Left ventricle myocardium superior (tissue), 1 donor: ENCODE measurements at regions not wholly inside any gene's neighbourhood (a gene's known extent, or its start where the extent isn't known, plus 50 kb on each side); places are given as distances from the start of the nearest gene placed in this dataset.

Source experiments
- ATAC-seq: fragments of 200-7000 bp; cut with Tn5 transposase; one replicate; pipeline ENCODE4 v1.9.1; 2020; ENCODE audit warnings: mild to moderate bottlenecking, moderate library complexity
- DNase-seq: peaks from one replicate; pipeline ENCODE4 v3.0.0-alpha.2; 2020
- intact Hi-C: fragments of 100-400 bp; cut with micrococcal nuclease; formaldehyde crosslinking; loops from one replicate; pipeline ENCODE4 v1.11.0; 2022
- donor health status: DM: no; HTN: yes; CAD: no; lungs with severe emphysema.

DNA sequence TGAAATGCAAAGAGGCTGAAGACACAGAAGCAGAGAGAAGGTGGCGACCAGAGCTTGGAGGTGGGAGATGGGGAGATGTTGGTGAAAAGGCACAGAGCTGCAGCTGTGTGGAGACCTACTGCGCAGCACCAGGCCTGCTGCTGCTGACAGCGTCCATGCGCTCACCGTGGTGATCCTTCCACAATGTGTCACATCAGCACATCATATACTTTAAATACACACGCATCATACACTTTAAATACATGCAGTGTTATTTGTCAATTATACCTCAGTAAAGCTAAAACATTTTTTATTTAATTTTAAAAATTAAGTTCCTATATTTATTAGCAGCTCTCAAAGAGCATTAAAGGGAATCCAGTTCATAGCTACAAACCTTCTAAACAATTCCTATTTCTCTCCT lies 200.9 kb downstream of the TTLL2 start:
- ATAC-seq (no peak), DNase-seq (no peak)
- intact Hi-C loops: no loop called here

GRCh38 chr6:167526465-167527368 lies 201.8 kb downstream of the TTLL2 start:
- ATAC-seq: no peak
- intact Hi-C loops: no loop called here
- DNase-seq: no peak

DNA sequence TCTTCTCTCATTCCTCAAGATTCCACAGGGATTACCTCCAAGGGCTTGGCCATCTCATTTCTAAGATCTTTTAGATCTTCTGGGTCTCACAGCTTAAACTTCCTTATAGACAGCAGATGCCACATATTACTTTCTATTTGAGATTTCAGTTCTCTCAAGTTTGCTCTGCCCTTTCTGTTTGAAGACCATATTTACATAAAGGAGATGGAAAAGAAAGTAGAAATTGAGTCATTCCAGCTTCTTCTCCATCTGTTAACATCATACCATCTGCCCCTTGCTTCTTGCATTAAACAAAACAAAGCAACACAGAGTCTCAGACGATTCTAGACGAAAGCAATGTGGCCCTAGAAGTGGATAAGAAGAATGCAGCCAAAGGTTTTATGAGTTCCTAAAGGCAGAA lies 203.4 kb downstream of the TTLL2 start:
- DNase-seq (no peak), ATAC-seq (no peak)
- intact Hi-C loops: no loop called here

- no peak for DNase-seq
- ATAC-seq: no peak
- intact Hi-C loops: no loop called here
Measured at GRCh38 chr6:167528976-167529375, 204.1 kb downstream of the TTLL2 start.

GRCh38 chr6:167529444-167530335 lies 204.8 kb downstream of the TTLL2 start:
- DNase-seq (no peak), ATAC-seq (no peak)
- intact Hi-C loops: no loop called here

- ATAC-seq: no peak
- intact Hi-C loops: no loop called here
- no peak for DNase-seq
Measured at GRCh38 chr6:167530951-167531350, 206.1 kb downstream of the TTLL2 start.

- no peak for ATAC-seq
- no peak for DNase-seq
- intact Hi-C loops: no loop called here
Measured at GRCh38 chr6:167532410-167533288, 207.8 kb downstream of the TTLL2 start.

DNA sequence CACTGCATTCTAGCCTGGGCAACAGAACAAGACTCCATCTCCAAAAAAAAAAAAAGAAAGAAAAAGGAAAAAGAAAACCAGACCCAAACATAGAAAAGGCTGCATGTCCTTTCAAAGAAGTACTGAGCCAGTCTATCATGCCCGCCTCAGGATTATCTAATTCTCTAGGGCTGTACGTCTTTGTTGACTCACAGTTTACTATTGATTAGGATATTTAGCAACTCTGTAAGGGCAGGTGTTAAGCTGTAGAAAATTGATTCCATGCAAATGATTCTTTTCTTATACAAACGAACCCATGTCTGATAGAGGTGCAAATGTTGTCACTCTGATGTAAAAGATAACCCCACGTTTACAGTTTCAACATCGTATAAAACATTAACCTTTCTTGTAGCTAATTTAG lies 209.0 kb downstream of the TTLL2 start:
- no peak for DNase-seq
- intact Hi-C loops: no loop called here
- ATAC-seq: no peak

DNA sequence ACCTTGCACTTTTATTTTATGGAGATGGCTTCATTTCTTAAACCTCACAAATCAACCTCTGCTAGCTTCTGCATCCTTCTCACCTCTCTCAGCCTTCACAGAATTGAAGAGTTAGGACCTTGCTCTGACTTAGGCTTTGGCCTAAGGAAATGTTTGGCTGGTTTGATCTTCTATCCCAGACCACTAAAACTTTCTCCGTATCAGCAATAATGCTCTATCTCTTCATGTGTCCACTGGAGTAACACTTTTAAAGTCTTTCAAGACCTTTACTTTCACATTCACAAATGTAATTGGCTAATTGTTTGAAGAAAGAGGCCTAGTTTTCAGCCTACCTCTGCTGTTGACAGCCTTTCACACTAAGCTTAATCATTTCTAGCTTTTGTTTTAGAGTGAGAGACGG lies 212.9 kb downstream of the TTLL2 start:
- DNase-seq: no peak
- no peak for ATAC-seq
- intact Hi-C loops: no loop called here

GRCh38 chr6:167538746-167539145 lies 213.9 kb downstream of the TTLL2 start:
- DNase-seq: no peak
- intact Hi-C loops: no loop called here
- ATAC-seq: no peak

DNA sequence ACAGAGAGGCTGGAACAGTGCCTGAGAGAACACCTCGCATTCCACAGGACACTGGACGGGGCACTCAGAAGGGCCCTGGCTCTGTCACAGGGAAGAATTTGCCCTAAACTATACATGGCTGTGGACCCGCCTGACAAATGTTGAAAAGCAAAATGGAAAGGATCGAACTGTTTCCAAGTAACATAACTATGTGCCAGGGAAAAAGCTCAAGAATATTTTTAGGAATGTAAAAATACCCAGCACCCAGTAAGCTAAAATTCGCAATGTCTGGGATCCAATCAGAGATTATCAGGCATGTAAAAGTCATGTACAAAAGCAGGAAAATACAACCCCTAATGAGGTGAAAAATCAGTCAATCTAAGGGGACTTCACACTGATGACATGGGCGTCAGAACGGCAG lies 215.9 kb downstream of the TTLL2 start:
- ATAC-seq (no peak), DNase-seq (no peak)
- intact Hi-C loops: no loop called here

DNA sequence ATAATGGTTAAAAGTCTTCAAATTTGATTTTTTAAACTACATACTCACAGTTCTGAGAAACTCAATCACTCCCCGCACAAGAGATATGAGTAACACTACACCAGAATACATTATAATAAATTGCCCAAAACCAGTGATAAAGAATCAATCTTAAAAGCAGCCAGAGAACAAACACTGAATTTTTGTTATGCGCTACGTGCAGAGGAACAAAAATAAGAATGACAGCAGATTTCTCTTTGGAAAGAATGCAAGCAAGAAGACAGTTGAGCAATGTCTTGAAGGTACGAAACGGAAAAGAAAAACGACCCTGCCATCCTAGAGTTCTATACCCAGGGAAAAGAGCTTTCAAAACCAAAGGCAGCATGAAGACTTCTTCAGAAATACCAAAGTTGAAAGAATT lies 216.7 kb downstream of the TTLL2 start:
- no peak for ATAC-seq
- intact Hi-C loops: no loop called here
- no peak for DNase-seq

DNA sequence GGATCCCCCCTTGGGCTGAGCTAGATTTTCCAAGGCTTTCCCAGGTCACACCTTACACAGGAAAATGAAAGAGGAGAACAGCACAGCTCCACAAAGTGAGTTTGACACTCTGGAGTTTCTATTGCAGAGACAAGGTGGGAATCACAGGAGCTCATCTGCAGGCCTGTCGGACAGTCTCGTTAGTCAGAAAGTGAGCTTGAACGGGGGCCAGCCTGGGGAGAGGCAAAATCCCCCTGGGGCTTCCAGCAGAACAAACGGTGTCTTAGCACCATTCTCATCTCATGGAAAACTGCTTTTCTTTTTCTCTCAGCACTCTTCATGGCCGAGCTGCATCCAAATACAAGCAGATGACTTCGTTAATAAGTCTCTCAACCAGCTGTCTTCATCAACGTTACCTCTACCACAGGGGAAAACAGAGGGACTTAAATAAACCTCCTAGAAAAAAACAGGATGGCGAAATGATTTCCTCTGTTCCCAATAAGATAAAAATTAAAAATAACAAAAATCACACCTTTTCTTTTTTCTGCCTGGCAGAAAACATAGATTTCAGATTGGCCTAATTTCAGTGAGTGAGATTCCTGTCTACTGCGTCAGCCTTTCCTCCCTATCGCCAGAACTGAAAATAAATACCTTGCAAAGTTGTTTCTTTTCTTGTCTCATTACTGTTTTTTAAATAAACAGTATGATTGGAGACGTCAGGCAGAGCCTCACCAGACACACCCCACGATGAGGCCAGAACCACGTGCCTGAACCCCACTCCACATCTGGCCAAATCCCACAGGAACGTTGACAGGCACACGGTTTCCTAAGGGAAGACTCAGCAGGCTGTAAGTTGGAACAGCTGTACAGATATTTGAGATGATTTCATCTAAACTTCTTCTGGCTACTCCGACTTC lies 219.0 kb downstream of the TTLL2 start:
- intact Hi-C loops: no loop called here
- ATAC-seq: peak; percentile 91
- DNase-seq: peak; percentile 65

DNA sequence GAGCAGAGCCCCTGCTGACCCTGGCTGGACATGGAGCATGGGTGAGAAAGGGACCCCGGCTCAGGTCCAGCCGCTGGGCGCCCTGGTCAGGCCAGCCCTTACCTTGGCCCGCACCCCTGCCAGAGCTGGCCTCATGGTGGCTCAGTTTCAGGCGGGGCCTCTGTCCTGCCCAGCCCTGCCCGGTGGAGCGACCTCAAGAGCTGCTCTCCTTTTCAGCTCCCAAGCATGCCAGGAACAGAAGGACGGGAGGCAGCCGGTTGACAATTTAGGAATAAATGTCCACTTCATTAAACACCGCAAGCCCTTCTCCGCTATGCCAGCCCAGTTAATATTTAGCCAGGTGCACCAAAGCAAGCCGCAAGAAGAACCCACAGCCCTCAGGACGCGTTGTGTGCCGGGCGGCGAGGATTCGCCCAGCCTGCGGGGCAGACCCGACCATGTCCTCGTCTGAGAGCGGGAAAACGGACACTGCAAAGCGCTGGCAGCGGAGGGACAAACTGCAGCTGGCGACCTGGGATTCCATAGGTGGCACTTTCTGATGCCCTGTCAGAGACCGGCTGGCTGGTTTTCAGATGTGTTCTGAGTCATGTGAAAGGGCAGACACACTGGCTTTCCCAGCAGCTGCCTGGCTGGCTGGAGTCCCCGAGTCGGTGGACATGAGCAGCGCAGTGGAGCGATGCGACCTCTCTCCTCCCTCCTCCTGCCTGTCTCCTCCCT lies 221.9 kb downstream of the TTLL2 start:
- DNase-seq: no peak

DNA sequence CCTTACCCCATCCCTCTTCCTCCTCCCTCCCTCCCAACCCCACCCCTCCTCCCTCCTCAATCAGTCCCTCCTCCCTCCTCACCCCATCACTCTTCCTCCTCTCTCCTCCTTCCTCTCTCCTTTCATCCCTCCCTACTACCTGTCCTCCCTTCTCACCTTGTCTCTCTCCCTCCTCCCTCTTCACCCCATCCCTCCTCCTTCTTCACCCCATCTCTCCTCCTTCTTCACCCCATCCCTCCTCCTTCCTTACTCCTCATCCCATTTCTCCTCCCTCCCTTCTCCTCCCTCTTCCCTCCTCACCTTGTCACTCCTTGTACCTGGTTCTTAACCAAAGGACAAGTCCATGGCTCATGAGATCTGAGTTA lies 222.4 kb downstream of the TTLL2 start:
- intact Hi-C loops: no loop called here
- DNase-seq (no peak), ATAC-seq (no peak)

More for the DNA sequence above, 221.9 kb downstream of the TTLL2 start:
- intact Hi-C loops: no loop called here
- ATAC-seq: no peak

- intact Hi-C loops: no loop called here
- DNase-seq (no peak), ATAC-seq (no peak)
Measured at GRCh38 chr6:167547751-167548150, 222.9 kb downstream of the TTLL2 start.

DNA sequence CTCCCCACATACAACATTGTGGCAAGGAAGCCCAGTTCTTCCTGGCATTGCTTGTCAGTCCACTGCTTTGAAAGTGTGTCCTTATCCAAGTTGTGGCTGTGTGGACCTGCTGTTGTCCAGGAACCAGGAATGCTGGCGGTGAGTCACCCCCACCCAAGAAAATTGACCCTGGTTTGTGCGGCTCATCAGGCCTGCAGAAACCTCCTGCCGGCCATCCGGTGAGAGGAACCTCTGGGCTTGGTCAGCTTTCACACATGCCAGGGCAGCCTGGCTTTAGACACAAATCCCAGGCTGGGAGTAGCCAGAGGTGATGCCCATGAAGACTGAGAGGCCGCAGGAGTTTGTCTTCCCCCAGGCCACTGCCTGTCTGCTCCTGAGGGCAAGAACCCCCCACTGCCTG lies 223.6 kb downstream of the TTLL2 start:
- ATAC-seq (no peak), DNase-seq (no peak)
- intact Hi-C loops: no loop called here

- no peak for ATAC-seq
- intact Hi-C loops: no loop called here
- DNase-seq: no peak
Measured at GRCh38 chr6:167549213-167549612, 224.3 kb downstream of the TTLL2 start.
